Ovary (tissue), 3 donors: ENCODE measurements at regions not wholly inside any gene's neighbourhood (a gene's known extent, or its start where the extent isn't known, plus 50 kb on each side); places are given as distances from the start of the nearest gene placed in this dataset.

Experiments used
- CTCF ChIP-seq, 3 donors: fragments of 450-650 bp in 2 of 3; fragments of 200-600 bp in 1 of 3; IDR thresholded peaks; one replicate each; pipeline versions ENCODE4 v1.5.1 to v1.8.0; 2016 to 2022; ENCODE audit warnings: antibody characterized with exemption in 3 of 3, mild to moderate bottlenecking in 1 of 3
- POLR2A ChIP-seq: fragments of 450-650 bp; IDR thresholded peaks from one replicate; pipeline ENCODE4 v1.6.1; 2017; ENCODE audit warnings: antibody characterized with exemption, mild to moderate bottlenecking, moderate library complexity
- donor health status: DM: no; HTN: no; CAD: no.

DNA sequence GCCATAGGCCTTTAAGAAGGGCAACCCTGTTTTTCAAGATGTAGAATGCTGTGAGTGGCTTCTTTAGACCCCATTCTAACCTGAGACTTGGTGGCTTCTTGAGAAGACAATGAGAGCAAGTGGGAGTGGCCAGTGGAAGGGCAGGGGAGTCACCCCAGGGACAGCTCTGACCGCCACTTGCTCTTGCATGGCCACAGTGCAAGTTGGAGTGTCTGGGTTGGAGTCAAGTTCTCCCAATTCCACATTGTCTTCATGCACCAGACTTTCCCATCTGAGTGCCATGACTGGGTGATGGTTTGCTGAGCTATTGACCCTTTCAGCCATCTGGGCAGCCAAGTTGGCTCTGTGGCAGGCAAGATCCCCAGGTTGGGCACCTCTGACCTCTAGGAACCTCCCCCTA, 148.0 kb upstream of the SKOR2 start:
- no peak for TF ChIP-seq POLR2A
- no peak for TF ChIP-seq CTCF (IDR thresholded peaks at IDR 0.05)
